IPS-11a (cell line): ENCODE measurements at regions not wholly inside any gene's neighbourhood (a gene's known extent, or its start where the extent isn't known, plus 50 kb on each side); places are given as distances from the start of the nearest gene placed in this dataset.
"Not testable (repeated sequence)": the region's sequence is repeated elsewhere in the genome, so short reads cannot be mapped to it uniquely, and the experiment has no call there.

Experiments used
- H3K4me3 ChIP-seq: one replicate; pipeline ENCODE4 v1.5.1; 2013; ENCODE audit warnings: low read depth, low read length, control low read depth

- no peak overlapping the region for H3K4me3 ChIP-seq
Measured at GRCh38 chr1:70667494-70668170, 256.6 kb downstream of the CTH start.

- H3K4me3 ChIP-seq, result no peak overlapping the region
Measured at GRCh38 chr1:70671006-70671405, 259.9 kb downstream of the CTH start.

- H3K4me3 ChIP-seq, result no peak overlapping the region
Measured at GRCh38 chr1:70672442-70672888, 261.4 kb downstream of the CTH start.

- H3K4me3 ChIP-seq, result no peak overlapping the region
Measured at GRCh38 chr1:70674941-70675685, 264.0 kb downstream of the CTH start.

GRCh38 chr1:70675737-70676156 is 264.7 kb downstream of the CTH start:
- H3K4me3 ChIP-seq, result no peak overlapping the region

- H3K4me3 ChIP-seq, result no peak overlapping the region
Measured at GRCh38 chr1:70685300-70686286, 274.5 kb downstream of the CTH start.

GRCh38 chr1:70688580-70688979 is 277.5 kb downstream of the CTH start:
- H3K4me3 ChIP-seq, result no peak overlapping the region

- H3K4me3 ChIP-seq, result peak overlapping the region; percentile 55
Measured at GRCh38 chr1:70706381-70707037, 295.4 kb downstream of the CTH start.

- H3K4me3 ChIP-seq, result peak overlapping the region; percentile 55
Measured at GRCh38 chr1:70707214-70707613, 296.1 kb downstream of the CTH start.

GRCh38 chr1:70714149-70714548 is 303.1 kb downstream of the CTH start:
- no peak overlapping the region for H3K4me3 ChIP-seq

- H3K4me3 ChIP-seq, result no peak overlapping the region
Measured at GRCh38 chr1:70717211-70717610, 306.1 kb downstream of the CTH start.

GRCh38 chr1:70717656-70718055 is 306.6 kb downstream of the CTH start:
- H3K4me3 ChIP-seq, result no peak overlapping the region

GRCh38 chr1:70718086-70718630 is 307.1 kb downstream of the CTH start:
- H3K4me3 ChIP-seq, result no peak overlapping the region

GRCh38 chr1:70719154-70719553 is 308.1 kb downstream of the CTH start:
- no peak overlapping the region for H3K4me3 ChIP-seq

- no peak overlapping the region for H3K4me3 ChIP-seq
Measured at GRCh38 chr1:70720109-70720508, 309.0 kb downstream of the CTH start.

- H3K4me3 ChIP-seq, result no peak overlapping the region
Measured at GRCh38 chr1:70720521-70720920, 309.5 kb downstream of the CTH start.

- H3K4me3 ChIP-seq, result no peak overlapping the region
Measured at GRCh38 chr1:70727886-70728489, 316.9 kb downstream of the CTH start.

- H3K4me3 ChIP-seq, result not testable (repeated sequence)
Measured at GRCh38 chr1:70736518-70736917, 311.1 kb downstream of the PTGER3 start.

GRCh38 chr1:70737125-70737524 is 310.5 kb downstream of the PTGER3 start:
- H3K4me3 ChIP-seq, result no peak overlapping the region

- H3K4me3 ChIP-seq, result no peak overlapping the region
Measured at GRCh38 chr1:70738624-70739023, 309.0 kb downstream of the PTGER3 start.
